ENCODE measurements at regions not wholly inside any gene's neighbourhood (a gene's known extent, or its start where the extent isn't known, plus 50 kb on each side); places are given as distances from the start of the nearest gene placed in this dataset.

- Histone ChIP-seq H3K79me2 (ENCODE audit: insufficient read depth) (peaks cover 4% of the 10 kb centered on the region; the same call in 1 of the 2 replicates), H3K36me3 (ENCODE audit: low read depth) (no peaks in the 10 kb centered on the region), H3K9me3 (ENCODE audit: low read depth) (no peaks in the 10 kb centered on the region), H3K4me3 (no peak overlapping the region), H3K9me2 (ENCODE audit: insufficient read depth) (no peaks in the 10 kb centered on the region), H3K27me3 (replicated peaks; ENCODE audit: insufficient read depth) (no peaks in the 10 kb centered on the region), H3K9ac (no peak overlapping the region), H3K4me2 (ENCODE audit: unreplicated experiment) (no peak overlapping the region), H2AFZ (no peak overlapping the region), H3K4me1 (ENCODE audit: insufficient read depth) (peaks cover 7% of the 10 kb centered on the region; the same call in 1 of the 2 replicates), H3F3A (ENCODE audit: insufficient read depth) (peaks cover 17% of the 10 kb centered on the region), H3K27ac (no peak overlapping the region), H4K20me1 (ENCODE audit: insufficient read depth) (no peaks in the 10 kb centered on the region)
- DNase-seq = no peak
- WGBS, 2 experiments (ENCODE audit: low coverage in 1 of 2, low lambda C conversion rate in 2 of 2, missing lambda C conversion rate in 2 of 2) = 60 to 64% methylated on average over 4 of the region's 4 CpGs
- in situ Hi-C loops (cut with MboI) = no loop called here
- TF ChIP-seq EZH2 (IDR thresholded peaks at IDR 0.05; ENCODE audit: insufficient read depth, poor library complexity, severe bottlenecking) = no peak
- no peak for TF ChIP-seq EZH2phosphoT487 (IDR thresholded peaks at IDR 0.05; ENCODE audit: insufficient read depth, low read depth)
These were observed 247.5 kb downstream of the MREG start for GRCh38 chr2:215765729-215766360.

- no peak for TF ChIP-seq EZH2 (IDR thresholded peaks at IDR 0.05; ENCODE audit: insufficient read depth, poor library complexity, severe bottlenecking)
- no peak for TF ChIP-seq EZH2phosphoT487 (IDR thresholded peaks at IDR 0.05; ENCODE audit: insufficient read depth, low read depth)
- Histone ChIP-seq H3K79me2 (ENCODE audit: insufficient read depth) (0 out of 2 replicates have a peak, but pooled peaks cover 4% of the 10 kb centered on the region), H3K36me3 (ENCODE audit: low read depth) (no peaks in the 10 kb centered on the region), H2AFZ (no peak overlapping the region), H3K27ac (peak overlapping the region; percentile 56), H3K4me2 (ENCODE audit: unreplicated experiment) (no peak overlapping the region), H3K9me3 (ENCODE audit: low read depth) (no peaks in the 10 kb centered on the region), H3K4me1 (ENCODE audit: insufficient read depth) (peaks cover 19% of the 10 kb centered on the region), H3F3A (ENCODE audit: insufficient read depth) (peaks cover 24% of the 10 kb centered on the region), H4K20me1 (ENCODE audit: insufficient read depth) (no peaks in the 10 kb centered on the region), H3K9ac (no peak overlapping the region), H3K27me3 (replicated peaks; ENCODE audit: insufficient read depth) (no peaks in the 10 kb centered on the region), H3K4me3 (no peak overlapping the region), H3K9me2 (ENCODE audit: insufficient read depth) (no peaks in the 10 kb centered on the region)
- peak; percentile 75 for DNase-seq
- WGBS, 2 experiments (ENCODE audit: low coverage in 1 of 2, low lambda C conversion rate in 2 of 2, missing lambda C conversion rate in 2 of 2) = 73 to 95% methylated on average over 1 of the region's 1 CpG
- in situ Hi-C loops (cut with MboI) = no loop called here
These were observed 248.8 kb downstream of the MREG start for GRCh38 chr2:215764441-215765048.

- Histone ChIP-seq H3K9me3 (ENCODE audit: low read depth) (no peaks in the 10 kb centered on the region), H3K4me3 (no peak overlapping the region), H3K4me2 (ENCODE audit: unreplicated experiment) (no peak overlapping the region), H3K36me3 (ENCODE audit: low read depth) (no peaks in the 10 kb centered on the region), H3K27me3 (replicated peaks; ENCODE audit: insufficient read depth) (no peaks in the 10 kb centered on the region), H2AFZ (no peak overlapping the region), H3K79me2 (ENCODE audit: insufficient read depth) (0 out of 2 replicates have a peak, but pooled peaks cover 6% of the 10 kb centered on the region), H3K9ac (no peak overlapping the region), H3F3A (ENCODE audit: insufficient read depth) (peaks cover 47% of the 10 kb centered on the region), H3K27ac (peak overlapping the region; percentile 77), H3K4me1 (ENCODE audit: insufficient read depth) (peaks cover 46% of the 10 kb centered on the region), H4K20me1 (ENCODE audit: insufficient read depth) (no peaks in the 10 kb centered on the region), H3K9me2 (ENCODE audit: insufficient read depth) (no peaks in the 10 kb centered on the region)
- TF ChIP-seq EZH2 (IDR thresholded peaks at IDR 0.05; ENCODE audit: insufficient read depth, poor library complexity, severe bottlenecking) (no peak), EZH2phosphoT487 (IDR thresholded peaks at IDR 0.05; ENCODE audit: insufficient read depth, low read depth) (no peak)
- in situ Hi-C loops (cut with MboI) = no loop called here
- peak; percentile 66 for DNase-seq
These were observed 252.8 kb downstream of the MREG start for GRCh38 chr2:215760557-215760956.

GRCh38 chr2:215760091-215760490 lies 253.3 kb downstream of the MREG start:
- WGBS, 2 experiments (ENCODE audit: low coverage in 1 of 2, low lambda C conversion rate in 2 of 2, missing lambda C conversion rate in 2 of 2) = 84 to 94% methylated on average over 2 of the region's 2 CpGs
- H3K79me2 ChIP-seq (ENCODE audit: insufficient read depth) = 0 out of 2 replicates have a peak, but pooled peaks cover 6% of the 10 kb centered on the region
- in situ Hi-C loops (cut with MboI) = no loop called here
- no peaks in the 10 kb centered on the region for H3K9me3 ChIP-seq (ENCODE audit: low read depth)
- H3F3A ChIP-seq (ENCODE audit: insufficient read depth) = peaks cover 47% of the 10 kb centered on the region
- no peaks in the 10 kb centered on the region for H3K36me3 ChIP-seq (ENCODE audit: low read depth)
- peak overlapping the region; percentile 77 for H3K27ac ChIP-seq
- H3K4me3 ChIP-seq = peak overlapping the region; percentile 45
- peaks cover 49% of the 10 kb centered on the region for H3K4me1 ChIP-seq (ENCODE audit: insufficient read depth)
- TF ChIP-seq EZH2phosphoT487 (IDR thresholded peaks at IDR 0.05; ENCODE audit: insufficient read depth, low read depth) (no peak), EZH2 (IDR thresholded peaks at IDR 0.05; ENCODE audit: insufficient read depth, poor library complexity, severe bottlenecking) (no peak)
- no peaks in the 10 kb centered on the region for H3K27me3 ChIP-seq (replicated peaks; ENCODE audit: insufficient read depth)
- H3K9me2 ChIP-seq (ENCODE audit: insufficient read depth) = no peaks in the 10 kb centered on the region
- H3K9ac ChIP-seq = no peak overlapping the region; the same call in 1 of the 2 replicates
- peak overlapping the region; percentile 68 for H3K4me2 ChIP-seq (ENCODE audit: unreplicated experiment)
- H2AFZ ChIP-seq = no peak overlapping the region
- H4K20me1 ChIP-seq (ENCODE audit: insufficient read depth) = no peaks in the 10 kb centered on the region
- no peak for DNase-seq
